ENCODE measurements at regions not wholly inside any gene's neighbourhood (a gene's known extent, or its start where the extent isn't known, plus 50 kb on each side); places are given as distances from the start of the nearest gene placed in this dataset.

GRCh38 chr9:108671794-108672193 lies 184.0 kb downstream of the ACTL7B start:
- in situ Hi-C loops (cut with HindIII; ENCODE audit: low sequenced_read_pairs), result no loop called here
- TF ChIP-seq CTCF (IDR thresholded peaks at IDR 0.05; ENCODE audit: low read depth, low read length, missing control alignments), result no peak
- H3K4me3 ChIP-seq (ENCODE audit: low read depth, low read length), result no peak overlapping the region
- DNase-seq (ENCODE audit: low read depth), result no peak

- peak; percentile 46 for TF ChIP-seq CTCF (IDR thresholded peaks at IDR 0.05; ENCODE audit: low read depth, low read length, missing control alignments)
- no peak for DNase-seq (ENCODE audit: low read depth)
- in situ Hi-C loops (cut with HindIII; ENCODE audit: low sequenced_read_pairs), result no loop called here
- H3K4me3 ChIP-seq (ENCODE audit: low read depth, low read length), result no peak overlapping the region
These were observed 184.6 kb downstream of the ACTL7B start for GRCh38 chr9:108671176-108671575.

GRCh38 chr9:108668938-108669335 lies 186.8 kb downstream of the ACTL7B start:
- TF ChIP-seq CTCF (IDR thresholded peaks at IDR 0.05; ENCODE audit: low read depth, low read length, missing control alignments), result no peak
- no peak overlapping the region for H3K4me3 ChIP-seq (ENCODE audit: low read depth, low read length)
- in situ Hi-C loops (cut with HindIII; ENCODE audit: low sequenced_read_pairs), result no loop called here
- DNase-seq (ENCODE audit: low read depth), result no peak

- DNase-seq (ENCODE audit: low read depth), result no peak
- TF ChIP-seq CTCF (IDR thresholded peaks at IDR 0.05; ENCODE audit: low read depth, low read length, missing control alignments), result no peak
- no peak overlapping the region for H3K4me3 ChIP-seq (ENCODE audit: low read depth, low read length)
- in situ Hi-C loops (cut with HindIII; ENCODE audit: low sequenced_read_pairs), result no loop called here
These were observed 187.4 kb downstream of the ACTL7B start for GRCh38 chr9:108668191-108668937.

- DNase-seq (ENCODE audit: low read depth), result no peak
- H3K4me3 ChIP-seq (ENCODE audit: low read depth, low read length), result no peak overlapping the region
- in situ Hi-C loops (cut with HindIII; ENCODE audit: low sequenced_read_pairs), result no loop called here
- TF ChIP-seq CTCF (IDR thresholded peaks at IDR 0.05; ENCODE audit: low read depth, low read length, missing control alignments), result no peak
These were observed 189.5 kb downstream of the ACTL7B start for GRCh38 chr9:108666240-108666784.

- in situ Hi-C loops (cut with HindIII; ENCODE audit: low sequenced_read_pairs), result no loop called here
- no peak for DNase-seq (ENCODE audit: low read depth)
- no peak overlapping the region for H3K4me3 ChIP-seq (ENCODE audit: low read depth, low read length)
- TF ChIP-seq CTCF (IDR thresholded peaks at IDR 0.05; ENCODE audit: low read depth, low read length, missing control alignments), result no peak
These were observed 190.1 kb downstream of the ACTL7B start for GRCh38 chr9:108665521-108666239.

Measured in astrocyte of the cerebellum (primary cell).